HepG2 (cell line): ENCODE measurements at regions not wholly inside any gene's neighbourhood (a gene's known extent, or its start where the extent isn't known, plus 50 kb on each side); places are given as distances from the start of the nearest gene placed in this dataset.
A peak's percentile ranks its signal among the peaks of the same experiment; 100 is the strongest.

Experiments
- CENPT ChIP-seq: sonication (generic); formaldehyde crosslinking; IDR thresholded peaks from 2 replicates; pipeline ENCODE4 v1.8.0; 2022; ENCODE audit warnings: low read depth, mild to moderate bottlenecking, moderate library complexity, missing genetic modification reagents
- DZIP1 ChIP-seq: sonication (generic); formaldehyde crosslinking; IDR thresholded peaks from 2 replicates; pipeline ENCODE4 v1.5.0; 2020; ENCODE audit warnings: mild to moderate bottlenecking, missing genetic modification reagents
- IKZF1 ChIP-seq: fragments of 450-650 bp; IDR thresholded peaks from 2 replicates; pipeline ENCODE4 v1.7.1; 2016
- SMARCC2 ChIP-seq: fragments of 450-650 bp; IDR thresholded peaks from 2 replicates; pipeline ENCODE4 v1.6.1; 2017; ENCODE audit warnings: antibody characterized with exemption, mild to moderate bottlenecking
- SNAPC4 ChIP-seq: sonication (generic); formaldehyde crosslinking; IDR thresholded peaks from 2 replicates; pipeline ENCODE4 v1.4.0; 2020; ENCODE audit warnings: mild to moderate bottlenecking, missing genetic modification reagents
- SP5 ChIP-seq: IDR thresholded peaks from 2 replicates; pipeline ENCODE4 v1.6.1; 2016; ENCODE audit warnings: low read depth, borderline replicate concordance
- YEATS4 ChIP-seq: sonication (generic); formaldehyde crosslinking; IDR thresholded peaks from 2 replicates; pipeline ENCODE4 v1.4.0; 2020; ENCODE audit warnings: missing genetic modification reagents, borderline replicate concordance
- ZEB1 ChIP-seq: IDR thresholded peaks from 2 replicates; pipeline ENCODE4 v1.6.1; 2012; ENCODE audit warnings: mild to moderate bottlenecking, low read depth, inconsistent platforms; ENCODE audit not compliant: insufficient replicate concordance
- ZNF296 ChIP-seq: sonication (generic); formaldehyde crosslinking; conservative IDR thresholded peaks from 2 replicates; pipeline ENCODE4 v1.5.0; 2020; ENCODE audit warnings: mild to moderate bottlenecking, missing genetic modification reagents
- ZNF34 ChIP-seq: sonication (generic); formaldehyde crosslinking; IDR thresholded peaks from 2 replicates; pipeline ENCODE4 v1.4.0; 2020; ENCODE audit warnings: mild to moderate bottlenecking, missing genetic modification reagents, borderline replicate concordance
- ZNF354B ChIP-seq: sonication (generic); formaldehyde crosslinking; IDR thresholded peaks from 2 replicates; pipeline ENCODE4 v1.8.0; 2022; ENCODE audit warnings: mild to moderate bottlenecking, missing genetic modification reagents
- ZNF761 ChIP-seq: sonication (generic); formaldehyde crosslinking; conservative IDR thresholded peaks from 2 replicates; pipeline ENCODE4 v1.4.0; 2020; ENCODE audit warnings: mild to moderate bottlenecking, missing genetic modification reagents
- TF ChIP-seq, protein P1 (sequence below): sonication (generic); formaldehyde crosslinking; IDR thresholded peaks from 2 replicates; pipeline ENCODE4 v1.4.0; 2020; ENCODE audit warnings: mild to moderate bottlenecking, missing genetic modification reagents, borderline replicate concordance

DNA sequence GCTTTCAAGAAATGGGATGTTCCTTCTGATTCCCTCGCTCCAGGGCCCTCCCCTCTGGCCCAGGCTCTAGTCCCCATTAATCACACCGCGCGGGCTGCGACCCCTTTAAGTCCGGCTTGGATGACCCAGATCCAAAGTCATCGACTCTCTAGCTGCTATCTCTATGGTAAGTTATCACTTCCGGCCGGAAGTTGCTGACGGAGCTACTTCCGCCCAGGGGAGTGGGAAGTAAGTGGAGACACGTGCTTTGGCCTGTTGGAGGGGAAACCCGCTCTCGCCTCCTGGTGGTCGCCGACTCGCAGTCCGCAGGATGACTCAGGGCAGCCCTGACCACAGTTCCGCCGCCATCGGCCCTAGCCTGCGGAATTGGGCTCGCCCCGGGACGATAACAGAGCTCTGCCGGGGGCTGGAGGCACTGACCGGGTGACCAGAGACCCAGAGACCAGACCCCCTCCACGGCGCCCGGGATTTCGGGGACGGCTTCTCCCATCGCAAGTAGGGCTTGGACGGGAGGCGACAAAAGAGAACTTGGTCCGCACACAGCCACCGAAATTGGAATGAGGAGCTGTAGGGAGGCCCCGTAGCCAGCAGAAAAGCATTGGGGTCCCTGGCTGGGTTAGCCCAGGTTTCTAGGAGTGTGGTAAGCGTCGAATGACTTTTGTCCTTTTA is 52.2 kb upstream of the SEC14L1 start (continued):
- TF ChIP-seq ZNF761 (CRISPR knock-in tag) (peak; percentile 95), DZIP1 (peak; percentile 77), ZNF34 (CRISPR knock-in tag) (peak; percentile 77), ZEB1 (no peak), SNAPC4 (CRISPR knock-in tag) (peak; percentile 95), IKZF1 (no peak), YEATS4 (CRISPR knock-in tag) (peak; percentile 100), ZNF296 (CRISPR knock-in tag) (peak; percentile 59; the same call in 1 of the 2 replicates), ZNF354B (CRISPR knock-in tag) (no peak), SMARCC2 (no peak), CENPT (peak; percentile 62; the same call in 1 of the 2 replicates), SP5 (CRISPR knock-in tag) (peak; percentile 63; the same call in 1 of the 2 replicates)
- TF ChIP-seq, protein P1, sequence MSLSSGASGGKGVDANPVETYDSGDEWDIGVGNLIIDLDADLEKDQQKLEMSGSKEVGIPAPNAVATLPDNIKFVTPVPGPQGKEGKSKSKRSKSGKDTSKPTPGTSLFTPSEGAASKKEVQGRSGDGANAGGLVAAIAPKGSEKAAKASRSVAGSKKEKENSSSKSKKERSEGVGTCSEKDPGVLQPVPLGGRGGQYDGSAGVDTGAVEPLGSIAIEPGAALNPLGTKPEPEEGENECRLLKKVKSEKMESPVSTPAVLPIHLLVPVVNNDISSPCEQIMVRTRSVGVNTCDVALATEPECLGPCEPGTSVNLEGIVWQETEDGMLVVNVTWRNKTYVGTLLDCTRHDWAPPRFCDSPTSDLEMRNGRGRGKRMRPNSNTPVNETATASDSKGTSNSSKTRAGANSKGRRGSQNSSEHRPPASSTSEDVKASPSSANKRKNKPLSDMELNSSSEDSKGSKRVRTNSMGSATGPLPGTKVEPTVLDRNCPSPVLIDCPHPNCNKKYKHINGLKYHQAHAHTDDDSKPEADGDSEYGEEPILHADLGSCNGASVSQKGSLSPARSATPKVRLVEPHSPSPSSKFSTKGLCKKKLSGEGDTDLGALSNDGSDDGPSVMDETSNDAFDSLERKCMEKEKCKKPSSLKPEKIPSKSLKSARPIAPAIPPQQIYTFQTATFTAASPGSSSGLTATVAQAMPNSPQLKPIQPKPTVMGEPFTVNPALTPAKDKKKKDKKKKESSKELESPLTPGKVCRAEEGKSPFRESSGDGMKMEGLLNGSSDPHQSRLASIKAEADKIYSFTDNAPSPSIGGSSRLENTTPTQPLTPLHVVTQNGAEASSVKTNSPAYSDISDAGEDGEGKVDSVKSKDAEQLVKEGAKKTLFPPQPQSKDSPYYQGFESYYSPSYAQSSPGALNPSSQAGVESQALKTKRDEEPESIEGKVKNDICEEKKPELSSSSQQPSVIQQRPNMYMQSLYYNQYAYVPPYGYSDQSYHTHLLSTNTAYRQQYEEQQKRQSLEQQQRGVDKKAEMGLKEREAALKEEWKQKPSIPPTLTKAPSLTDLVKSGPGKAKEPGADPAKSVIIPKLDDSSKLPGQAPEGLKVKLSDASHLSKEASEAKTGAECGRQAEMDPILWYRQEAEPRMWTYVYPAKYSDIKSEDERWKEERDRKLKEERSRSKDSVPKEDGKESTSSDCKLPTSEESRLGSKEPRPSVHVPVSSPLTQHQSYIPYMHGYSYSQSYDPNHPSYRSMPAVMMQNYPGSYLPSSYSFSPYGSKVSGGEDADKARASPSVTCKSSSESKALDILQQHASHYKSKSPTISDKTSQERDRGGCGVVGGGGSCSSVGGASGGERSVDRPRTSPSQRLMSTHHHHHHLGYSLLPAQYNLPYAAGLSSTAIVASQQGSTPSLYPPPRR, result peak; percentile 70; the same call in 1 of the 2 replicates
